WTC11 (cell line): ENCODE measurements at regions not wholly inside any gene's neighbourhood (a gene's known extent, or its start where the extent isn't known, plus 50 kb on each side); places are given as distances from the start of the nearest gene placed in this dataset.

Experiments
- ATAC-seq: fragments of 200-7000 bp; cut with Tn5 transposase; 2 replicates; pipeline ENCODE4 v1.10.0; 2021; ENCODE audit warnings: mild to moderate bottlenecking, moderate library complexity
- CTCF ChIA-PET: fragments of 300-600 bp; sonication (Branson Sonifier 250); formaldehyde crosslinking; loops from one replicate; lab custom pipeline; 2021; ENCODE audit warnings: antibody characterized with exemption; lab: Charles Lee
- POLR2A ChIA-PET: fragments of 350-600 bp; sonication (Branson Sonifier 250); formaldehyde crosslinking; loops from one replicate; lab custom pipeline; 2021; ENCODE audit warnings: antibody characterized with exemption; lab: Charles Lee
- DNase-seq: peaks from one replicate; pipeline ENCODE4 v3.0.0; 2021; ENCODE audit warnings: low spot score
- H3K27ac Mint-ChIP-seq: 2 replicates; pipeline ENCODE4 v1.8.0; 2021; ENCODE audit warnings: mixed read lengths
- H3K27me3 Mint-ChIP-seq: 2 replicates; pipeline ENCODE4 v1.8.0; 2021; ENCODE audit warnings: low read depth, mild to moderate bottlenecking, moderate library complexity, mixed read lengths
- H3K36me3 Mint-ChIP-seq: 2 replicates; pipeline ENCODE4 v1.8.0; 2021; ENCODE audit warnings: mixed read lengths
- H3K4me1 Mint-ChIP-seq: 2 replicates; pipeline ENCODE4 v1.8.0; 2022; ENCODE audit warnings: mixed read lengths
- H3K4me3 Mint-ChIP-seq: 2 replicates; pipeline ENCODE4 v1.8.0; 2021; ENCODE audit warnings: mild to moderate bottlenecking, moderate library complexity, mixed read lengths
- H3K9me3 Mint-ChIP-seq: 2 replicates; pipeline ENCODE4 v1.8.0; 2021; ENCODE audit warnings: mixed read lengths
- ATF1 ChIP-seq: sonication (generic); formaldehyde crosslinking; IDR thresholded peaks from 2 replicates; pipeline ENCODE4 v1.8.1; 2023; ENCODE audit warnings: mild to moderate bottlenecking, moderate library complexity, missing genetic modification reagents
- CREM ChIP-seq: sonication (generic); formaldehyde crosslinking; IDR thresholded peaks from 2 replicates; pipeline ENCODE4 v1.8.1; 2022; ENCODE audit warnings: mild to moderate bottlenecking, missing genetic modification reagents, moderate library complexity
- CTCF ChIP-seq: fragments of 200-600 bp; IDR thresholded peaks from 2 replicates; pipeline ENCODE4 v1.8.0; 2022; ENCODE audit warnings: antibody characterized with exemption
- E2F5 ChIP-seq: sonication (generic); formaldehyde crosslinking; IDR thresholded peaks from 2 replicates; pipeline ENCODE4 v1.8.1; 2022; ENCODE audit warnings: mild to moderate bottlenecking, moderate library complexity, missing genetic modification reagents
- ERG ChIP-seq: fragments of 250-450 bp; sonication (Bioruptor Pico); IDR thresholded peaks from 2 replicates; pipeline ENCODE4 v1.8.0; 2021; ENCODE audit warnings: mild to moderate bottlenecking
- FOXJ3 ChIP-seq: sonication (generic); formaldehyde crosslinking; IDR thresholded peaks from 2 replicates; pipeline ENCODE4 v1.9.0; 2021; ENCODE audit warnings: missing genetic modification reagents, mild to moderate bottlenecking, borderline replicate concordance
- FOXK1 ChIP-seq: sonication (generic); formaldehyde crosslinking; IDR thresholded peaks from 2 replicates; pipeline ENCODE4 v1.8.0; 2022; ENCODE audit warnings: mild to moderate bottlenecking, moderate library complexity, missing genetic modification reagents
- GABPB1 ChIP-seq: sonication (generic); formaldehyde crosslinking; IDR thresholded peaks from 2 replicates; pipeline ENCODE4 v1.8.1; 2023; ENCODE audit warnings: mild to moderate bottlenecking, missing genetic modification reagents
- IRF1 ChIP-seq: sonication (generic); formaldehyde crosslinking; IDR thresholded peaks from 2 replicates; pipeline ENCODE4 v1.8.0; 2023; ENCODE audit warnings: missing genetic modification reagents
- IRF2 ChIP-seq: sonication (generic); formaldehyde crosslinking; IDR thresholded peaks from 2 replicates; pipeline ENCODE4 v1.8.0; 2022; ENCODE audit warnings: low read depth, missing genetic modification reagents, borderline replicate concordance
- NFATC4 ChIP-seq: fragments of 250-450 bp; sonication (Bioruptor Pico); IDR thresholded peaks from 2 replicates; pipeline ENCODE4 v1.9.0; 2021; ENCODE audit warnings: mild to moderate bottlenecking
- NR1H2 ChIP-seq: sonication (generic); formaldehyde crosslinking; IDR thresholded peaks from 2 replicates; pipeline ENCODE4 v1.9.0; 2021; ENCODE audit warnings: mild to moderate bottlenecking, moderate library complexity, missing genetic modification reagents
- NR3C1 ChIP-seq: sonication (generic); formaldehyde crosslinking; conservative IDR thresholded peaks from 2 replicates; pipeline ENCODE4 v1.8.1; 2023; ENCODE audit warnings: low read depth, mild to moderate bottlenecking, missing genetic modification reagents
- RELA ChIP-seq: sonication (generic); formaldehyde crosslinking; IDR thresholded peaks from 2 replicates; pipeline ENCODE4 v1.8.1; 2022; ENCODE audit warnings: missing genetic modification reagents, mild to moderate bottlenecking, borderline replicate concordance
- SP1 ChIP-seq: sonication (generic); formaldehyde crosslinking; conservative IDR thresholded peaks from 2 replicates; pipeline ENCODE4 v1.8.1; 2022; ENCODE audit warnings: missing genetic modification reagents
- USF1 ChIP-seq: sonication (generic); formaldehyde crosslinking; IDR thresholded peaks from 2 replicates; pipeline ENCODE4 v1.8.0; 2022; ENCODE audit warnings: mild to moderate bottlenecking, missing genetic modification reagents
- ZNF219 ChIP-seq: sonication (generic); formaldehyde crosslinking; IDR thresholded peaks from 2 replicates; pipeline ENCODE4 v1.8.0; 2023; ENCODE audit warnings: missing genetic modification reagents, mild to moderate bottlenecking, borderline replicate concordance
- ZNF232 ChIP-seq: sonication (generic); formaldehyde crosslinking; IDR thresholded peaks from 2 replicates; pipeline ENCODE4 v1.8.0; 2022; ENCODE audit warnings: mild to moderate bottlenecking, missing genetic modification reagents
- ZNF423 ChIP-seq: fragments of 250-450 bp; sonication (Bioruptor Pico); IDR thresholded peaks from 2 replicates; pipeline ENCODE4 v2.1.2; 2022; ENCODE audit warnings: mild to moderate bottlenecking, moderate library complexity
- ZNF425 ChIP-seq: fragments of 250-450 bp; sonication (Bioruptor Pico); conservative IDR thresholded peaks from 2 replicates; pipeline ENCODE4 v1.9.0; 2021; ENCODE audit warnings: mild to moderate bottlenecking

- Mint-ChIP-seq H3K9me3 (no peaks in the 10 kb centered on the region), H3K4me3 (no peak overlapping the region), H3K4me1 (peaks cover 4% of the 10 kb centered on the region; the same call in 1 of the 2 replicates), H3K27ac (no peak overlapping the region), H3K27me3 (peaks cover 2% of the 10 kb centered on the region; the same call in 1 of the 2 replicates), H3K36me3 (no peaks in the 10 kb centered on the region)
- no peak for ATAC-seq
- no peak for DNase-seq
- TF ChIP-seq NR3C1 (CRISPR knock-in tag) = no peak
- TF ChIP-seq ZNF423 = no peak
- no peak for TF ChIP-seq SP1
- TF ChIP-seq NFATC4 (CRISPR knock-in tag) = no peak
- TF ChIP-seq USF1 = no peak
- no peak for TF ChIP-seq E2F5 (CRISPR knock-in tag)
- no peak for TF ChIP-seq CREM (CRISPR knock-in tag)
- no peak for TF ChIP-seq FOXJ3 (CRISPR knock-in tag)
- TF ChIP-seq ZNF219 (CRISPR knock-in tag) = no peak
- no peak for TF ChIP-seq IRF1 (CRISPR knock-in tag)
- TF ChIP-seq ZNF425 = no peak
- no peak for TF ChIP-seq IRF2 (CRISPR knock-in tag)
- TF ChIP-seq ZNF232 (CRISPR knock-in tag) = no peak
- no peak for TF ChIP-seq CTCF
- TF ChIP-seq NR1H2 (CRISPR knock-in tag) = no peak
- TF ChIP-seq RELA (CRISPR knock-in tag) = no peak
- no peak for TF ChIP-seq ERG (CRISPR knock-in tag)
- TF ChIP-seq GABPB1 (CRISPR knock-in tag) = no peak
- ChIA-PET CTCF (interaction anchor here (1.0 kb wide), 1 partner anchor 35 kb away, joined by 3 read pairs; no protein-coding TSS in a partner anchor), POLR2A (no interaction called here)
Measured at GRCh38 chr9:90176901-90177300, 465.7 kb downstream of the DIRAS2 start.

GRCh38 chr9:90180381-90180780 is 462.2 kb downstream of the DIRAS2 start:
- peaks cover 2% of the 10 kb centered on the region; the same call in 1 of the 2 replicates for H3K27me3 Mint-ChIP-seq
- no peaks in the 10 kb centered on the region for H3K36me3 Mint-ChIP-seq
- no peak overlapping the region for H3K4me3 Mint-ChIP-seq
- ChIA-PET POLR2A (no interaction called here), CTCF (no interaction called here)
- no peak overlapping the region for H3K27ac Mint-ChIP-seq
- H3K4me1 Mint-ChIP-seq = peaks cover 4% of the 10 kb centered on the region; the same call in 1 of the 2 replicates
- DNase-seq (no peak), ATAC-seq (no peak)
- H3K9me3 Mint-ChIP-seq = no peaks in the 10 kb centered on the region
- no peak for TF ChIP-seq FOXK1
- TF ChIP-seq ATF1 (CRISPR knock-in tag) = no peak
